Fibroblast of skin of right quadriceps (primary cell): ENCODE measurements at regions not wholly inside any gene's neighbourhood (a gene's known extent, or its start where the extent isn't known, plus 50 kb on each side); places are given as distances from the start of the nearest gene placed in this dataset.

Source experiments
- DNase-seq: peaks from one replicate; pipeline ENCODE4 v3.0.0-alpha.2; 2013

DNA sequence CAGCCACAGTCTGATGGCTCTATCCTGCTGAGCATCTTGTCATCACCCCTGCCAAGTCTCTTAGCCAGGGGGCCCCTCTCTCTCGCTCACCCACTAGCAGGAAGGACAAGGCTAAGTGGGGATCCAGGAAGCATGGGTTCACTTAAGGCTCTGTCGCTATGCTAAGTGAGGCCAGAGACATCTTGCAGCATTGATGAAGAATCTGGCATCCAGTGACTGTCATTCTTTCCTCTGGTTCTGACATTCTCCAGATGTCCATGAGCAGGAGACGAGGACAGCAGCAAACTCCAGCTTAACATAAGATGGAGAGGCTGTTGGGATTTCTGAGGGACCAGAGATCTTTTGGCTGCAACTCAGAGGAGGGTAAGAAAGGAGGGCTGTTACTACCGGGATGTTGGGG lies 230.2 kb downstream of the TSHZ3 start:
- DNase-seq, result peak; percentile 65

DNA sequence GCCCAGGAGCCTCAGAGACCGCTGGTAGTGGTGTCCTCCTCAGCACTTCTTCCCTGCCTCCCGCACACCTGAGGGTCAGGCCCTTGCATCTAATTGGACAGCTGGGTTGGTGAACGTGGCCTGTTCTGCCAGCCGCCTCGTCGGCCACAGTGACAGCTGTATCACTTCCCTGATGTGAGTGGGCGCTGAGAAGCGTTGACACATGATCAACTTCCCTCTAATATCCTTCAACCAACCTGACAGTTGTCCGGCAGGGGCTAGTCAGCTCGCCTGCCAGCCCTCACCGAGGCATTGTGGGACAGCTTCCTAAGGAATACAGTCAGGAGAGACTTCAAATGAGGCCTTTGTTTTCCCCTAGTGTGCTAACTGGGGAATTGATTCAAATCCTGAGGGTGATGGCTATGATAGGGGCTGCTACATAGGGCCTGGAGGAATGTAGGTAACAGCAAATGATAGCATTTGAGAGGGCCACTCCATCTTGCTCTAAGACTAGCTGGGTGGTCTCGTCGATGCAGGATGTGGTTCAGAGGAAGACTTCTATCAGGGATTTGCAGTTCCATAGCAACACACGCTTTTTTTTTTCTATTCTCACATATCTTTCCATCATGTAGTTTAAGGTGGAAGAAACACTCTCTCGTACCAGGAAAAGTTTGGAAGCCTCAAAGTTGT lies 230.8 kb downstream of the TSHZ3 start:
- no peak for DNase-seq

DNA sequence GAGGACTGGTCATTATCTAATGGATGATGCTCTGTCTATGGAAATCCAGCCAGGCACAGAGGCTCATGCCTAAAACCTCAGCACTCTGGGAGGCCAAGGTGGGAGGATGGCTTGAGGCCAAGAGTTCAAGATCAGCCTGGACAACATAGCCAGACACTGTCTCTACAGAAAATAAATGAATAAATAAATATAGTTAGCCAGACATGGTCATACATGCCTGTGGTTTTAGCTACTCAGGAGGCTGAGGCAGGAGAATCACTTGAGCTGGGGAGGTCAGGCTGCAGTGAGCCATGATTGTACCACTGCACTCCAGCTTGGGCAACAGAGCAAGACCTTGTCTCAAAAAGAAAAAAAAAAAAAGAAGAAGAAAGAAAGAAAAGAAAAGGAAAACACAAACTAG lies 234.7 kb downstream of the TSHZ3 start:
- no peak for DNase-seq

DNA sequence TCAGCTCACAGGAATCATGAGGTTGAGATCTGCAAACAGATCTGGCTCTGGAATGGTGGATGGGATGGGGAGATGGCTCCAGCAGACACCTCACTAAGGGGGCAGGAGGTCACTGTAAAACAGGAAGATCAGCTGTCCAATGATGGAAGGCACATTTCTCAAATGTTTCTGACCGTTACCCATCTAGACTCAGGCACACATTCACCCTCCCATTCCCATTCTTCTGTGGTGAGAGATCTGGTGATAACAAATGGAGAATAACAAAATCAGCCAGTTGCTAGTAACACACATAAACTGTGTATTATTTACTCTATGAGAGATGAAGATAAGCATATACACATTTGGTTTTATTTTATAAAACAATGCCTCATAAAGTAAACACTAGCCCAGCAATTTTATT lies 235.9 kb downstream of the TSHZ3 start:
- DNase-seq, result peak; percentile 73

DNA sequence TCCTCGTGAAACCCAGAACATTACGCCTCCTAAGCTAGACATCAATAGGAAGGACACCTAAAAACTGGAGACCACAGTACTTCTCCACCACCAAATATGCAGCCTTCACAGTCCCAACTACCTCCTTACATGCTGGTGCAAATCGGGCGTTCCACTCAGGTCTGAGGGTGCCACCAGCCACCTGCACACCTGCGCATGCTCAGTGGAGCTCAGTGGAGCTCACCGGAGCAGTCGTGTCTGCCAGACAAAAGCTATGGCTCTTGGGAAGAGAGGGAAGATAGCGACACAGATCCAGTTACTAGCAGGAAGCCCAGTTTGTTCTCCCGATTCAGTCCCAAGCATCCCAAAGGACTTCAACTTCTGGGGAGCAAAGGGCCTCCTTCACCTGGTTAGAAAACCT lies 237.1 kb downstream of the TSHZ3 start:
- no peak for DNase-seq

DNA sequence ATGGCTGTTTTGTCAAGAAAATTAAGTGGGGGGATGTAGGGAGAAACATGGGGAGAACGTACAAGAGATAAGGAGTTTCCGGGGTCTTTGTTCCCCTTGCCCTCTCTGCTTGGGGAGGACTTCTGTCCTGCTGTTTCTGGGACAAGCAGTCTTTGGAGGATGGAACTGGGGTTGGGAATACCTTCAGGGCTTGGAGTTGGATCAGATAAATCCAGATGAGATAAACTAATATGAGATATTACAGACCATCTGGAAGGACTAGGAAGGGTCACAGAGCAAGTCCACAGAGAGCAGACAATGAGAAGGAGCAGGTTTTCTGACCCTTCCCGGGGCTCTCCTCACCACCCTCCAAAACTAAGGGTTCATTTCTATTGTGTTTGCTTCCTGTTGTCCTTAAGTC lies 237.5 kb downstream of the TSHZ3 start:
- DNase-seq, result no peak

DNA sequence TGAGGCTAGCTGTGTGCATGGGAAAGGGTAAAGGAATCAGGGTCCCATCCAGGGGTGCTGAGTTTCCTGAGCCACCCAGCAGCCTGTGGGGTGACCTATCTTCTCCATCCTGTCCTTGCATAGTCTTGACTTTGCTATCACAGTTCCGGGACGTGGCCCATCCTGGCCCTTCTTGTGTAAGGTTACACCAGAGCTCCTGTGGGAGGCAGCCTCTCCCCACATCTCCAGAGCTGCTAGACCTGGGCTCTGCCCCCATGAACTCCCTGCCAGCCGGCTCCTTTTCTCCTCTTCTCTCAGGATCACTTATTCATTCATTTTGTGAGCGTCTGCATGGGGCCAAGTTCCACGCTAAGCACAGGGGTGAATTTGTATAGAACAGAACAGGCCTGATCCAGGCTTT lies 238.9 kb downstream of the TSHZ3 start:
- DNase-seq, result peak; percentile 31

DNA sequence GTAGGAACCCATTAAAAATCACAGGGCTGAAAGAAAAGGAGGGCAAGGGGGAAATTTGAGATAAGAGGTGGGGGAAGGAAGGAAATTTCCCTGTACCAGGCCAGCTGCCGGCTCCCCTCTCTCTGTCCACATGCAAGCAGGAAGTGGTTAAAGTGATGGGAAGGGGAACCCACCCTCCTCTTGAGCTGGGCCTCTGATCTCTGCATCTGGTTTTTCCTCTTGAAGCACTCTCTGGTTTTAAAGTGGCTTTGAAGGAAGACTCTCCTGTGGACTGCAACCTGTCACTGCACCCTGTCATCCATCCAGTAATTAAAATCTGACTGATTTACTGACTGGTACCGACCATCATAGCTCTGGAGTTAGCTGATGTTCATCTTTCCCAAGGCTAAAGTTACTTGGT lies 239.6 kb downstream of the TSHZ3 start:
- DNase-seq, result no peak

DNA sequence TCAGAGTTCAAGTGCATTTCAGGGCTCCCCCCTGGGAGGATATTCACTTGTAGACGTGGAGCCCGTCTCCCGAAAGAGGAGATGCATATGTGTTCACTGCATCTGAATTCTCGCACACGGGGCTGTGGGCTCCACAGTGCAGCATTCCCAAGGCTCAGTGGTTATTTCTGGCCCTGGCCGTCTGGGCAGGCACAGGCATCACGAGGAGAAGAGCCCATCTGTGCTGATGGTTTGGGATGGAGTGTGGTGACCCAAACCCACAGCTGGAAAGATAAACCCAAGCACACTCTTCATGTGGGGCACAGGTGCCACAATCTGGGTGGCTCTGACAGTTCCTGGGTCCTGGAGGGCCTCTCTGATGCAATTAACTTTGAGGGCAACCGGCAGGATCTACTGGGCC lies 242.1 kb downstream of the TSHZ3 start:
- DNase-seq, result no peak

DNA sequence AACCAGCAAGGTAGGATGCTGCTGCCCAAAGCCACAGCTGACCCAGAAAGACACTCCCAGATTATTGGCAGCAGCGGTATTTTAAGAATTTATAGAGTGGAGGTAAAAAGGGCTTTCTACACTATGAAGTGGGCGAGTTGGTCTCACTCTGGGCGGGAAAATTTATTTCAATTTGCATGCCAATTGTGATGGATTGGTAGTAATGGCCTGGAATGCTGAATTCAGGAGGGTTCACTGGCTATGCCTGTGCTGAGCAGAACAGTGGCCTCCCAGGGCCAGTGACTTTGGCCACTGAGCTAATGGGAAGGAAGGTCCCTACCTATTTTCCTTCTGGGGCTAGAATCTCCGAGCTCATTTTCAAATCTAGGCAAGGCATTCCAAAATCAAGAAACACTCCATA lies 243.5 kb downstream of the TSHZ3 start:
- DNase-seq, result no peak

DNA sequence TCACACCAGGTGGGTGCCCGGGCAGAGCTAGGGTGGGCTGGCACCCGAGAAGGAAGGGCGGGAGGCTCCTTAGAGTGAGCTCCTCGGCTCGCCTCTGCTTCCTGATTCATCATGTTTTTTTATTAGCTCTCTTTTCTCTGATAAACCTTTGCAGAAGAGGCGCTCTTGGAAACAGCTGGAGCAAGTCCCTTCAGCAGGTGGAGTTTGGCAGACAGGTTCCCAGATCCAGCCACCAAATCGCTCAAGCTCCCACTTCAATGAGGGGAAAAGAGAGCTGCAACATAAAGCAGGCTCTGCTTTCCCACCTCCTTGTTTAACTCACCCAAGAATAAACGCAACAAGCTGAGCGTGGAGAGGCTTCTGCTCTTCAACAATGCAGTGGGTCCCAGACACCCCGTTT lies 244.8 kb downstream of the TSHZ3 start:
- DNase-seq, result no peak

DNA sequence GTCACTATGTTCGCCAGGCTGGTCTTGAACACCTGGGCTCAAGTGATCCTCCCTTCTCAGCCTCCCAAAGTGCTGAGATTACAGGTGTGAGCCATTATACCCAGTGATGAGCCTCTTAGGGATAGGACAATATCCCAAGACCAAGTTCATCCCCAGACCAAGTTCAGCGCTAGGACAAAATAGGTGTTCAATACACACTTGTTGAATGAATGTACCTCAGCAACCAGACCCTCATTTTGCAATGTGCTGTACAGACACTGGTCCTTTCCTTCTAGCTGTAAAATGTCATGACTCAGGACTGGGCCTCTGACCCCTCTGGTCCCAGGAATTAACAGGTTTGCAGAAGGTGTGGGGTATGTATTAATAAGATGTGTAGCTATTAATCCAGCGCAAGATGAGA lies 246.0 kb downstream of the TSHZ3 start:
- DNase-seq, result no peak

DNA sequence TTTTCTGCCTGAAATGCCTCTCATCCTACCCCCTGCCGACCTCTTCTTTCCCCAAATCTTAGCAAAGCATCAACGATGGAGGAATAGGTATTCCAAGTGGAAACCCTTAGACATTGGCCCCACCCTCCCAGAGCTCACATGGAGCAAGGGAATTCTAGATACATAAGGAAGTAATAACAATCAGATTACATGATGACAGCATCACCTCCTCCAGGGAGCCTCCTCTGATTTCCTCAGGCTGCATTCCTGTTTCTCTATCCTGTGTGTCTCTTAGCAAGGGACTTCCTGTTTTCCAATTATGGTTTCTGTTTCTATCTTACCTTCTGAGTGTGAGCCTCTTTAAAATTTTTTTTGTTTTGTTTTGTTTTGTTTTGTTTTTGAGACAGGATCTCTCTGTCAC lies 246.6 kb downstream of the TSHZ3 start:
- no peak for DNase-seq

DNA sequence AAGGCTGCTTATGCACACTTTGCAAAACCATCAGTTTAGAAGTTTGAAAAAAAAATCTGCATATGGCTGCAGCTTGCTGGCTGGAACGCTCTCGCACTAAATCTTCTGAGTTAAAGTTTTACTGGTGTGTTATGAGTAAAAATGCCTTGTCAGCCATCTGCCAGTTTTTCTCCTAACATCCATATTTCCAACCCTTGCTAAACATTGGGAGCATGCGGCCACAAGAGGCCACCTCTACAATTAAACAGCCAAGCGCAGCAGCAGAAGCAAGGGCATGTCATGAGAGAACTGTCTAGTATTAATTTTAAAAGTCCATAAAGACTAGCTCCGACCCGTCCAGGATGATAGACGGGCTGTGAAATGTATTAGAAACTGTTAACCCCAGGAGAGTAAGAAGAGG lies 248.3 kb downstream of the TSHZ3 start:
- DNase-seq, result peak; percentile 45

DNA sequence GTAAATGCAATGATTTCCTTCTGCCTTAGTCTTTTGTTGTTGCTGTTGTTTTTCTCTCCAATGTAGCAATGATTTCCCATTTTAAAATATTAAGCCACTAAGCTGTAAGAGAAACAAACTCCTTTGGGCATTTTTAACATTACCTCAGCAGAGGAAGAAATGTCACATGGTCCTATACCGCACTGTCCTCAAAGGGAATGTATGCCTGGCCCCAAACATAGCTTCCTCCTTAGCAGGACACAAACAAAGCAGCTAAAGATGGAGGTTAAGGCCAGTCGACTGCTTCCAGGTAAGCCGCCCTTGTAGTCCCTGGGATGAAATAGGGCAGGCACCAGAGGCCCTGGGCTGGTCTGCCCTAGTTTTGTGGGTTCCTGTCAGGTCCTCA lies 249.0 kb downstream of the TSHZ3 start:
- DNase-seq, result no peak

DNA sequence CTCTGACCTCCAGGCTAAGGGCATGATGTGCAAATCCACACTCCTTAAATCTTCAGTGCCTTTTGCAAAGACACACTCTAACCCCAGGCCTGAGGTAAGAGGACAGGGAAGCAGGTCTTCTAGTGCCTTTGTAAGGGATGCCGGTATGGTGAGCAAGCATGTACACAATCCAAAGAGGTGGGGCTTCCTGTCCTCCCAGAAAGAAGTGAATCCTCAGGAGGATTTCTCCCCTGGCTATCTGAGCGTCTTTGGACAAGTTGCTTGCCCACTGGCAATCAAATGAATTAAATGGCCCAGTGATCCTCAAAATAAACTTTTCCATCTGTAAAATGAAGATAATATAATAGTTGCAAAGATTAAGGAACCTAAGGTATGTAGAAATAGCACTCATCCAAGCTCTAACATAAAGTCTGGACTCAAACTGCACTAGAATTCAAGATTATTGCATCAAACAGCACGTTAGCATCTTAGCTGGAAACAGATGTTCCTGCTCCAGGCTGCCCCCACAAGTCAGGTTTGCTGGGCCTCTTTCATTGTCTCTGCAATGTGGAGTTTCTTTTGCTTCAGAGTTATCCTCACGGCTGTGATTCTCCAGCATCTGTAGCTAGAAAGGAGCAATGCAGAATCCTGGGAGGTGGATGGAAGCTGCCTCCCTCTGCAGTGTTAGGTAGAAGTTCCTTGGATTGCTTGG lies 249.6 kb downstream of the TSHZ3 start:
- DNase-seq, result peak; percentile 58

DNA sequence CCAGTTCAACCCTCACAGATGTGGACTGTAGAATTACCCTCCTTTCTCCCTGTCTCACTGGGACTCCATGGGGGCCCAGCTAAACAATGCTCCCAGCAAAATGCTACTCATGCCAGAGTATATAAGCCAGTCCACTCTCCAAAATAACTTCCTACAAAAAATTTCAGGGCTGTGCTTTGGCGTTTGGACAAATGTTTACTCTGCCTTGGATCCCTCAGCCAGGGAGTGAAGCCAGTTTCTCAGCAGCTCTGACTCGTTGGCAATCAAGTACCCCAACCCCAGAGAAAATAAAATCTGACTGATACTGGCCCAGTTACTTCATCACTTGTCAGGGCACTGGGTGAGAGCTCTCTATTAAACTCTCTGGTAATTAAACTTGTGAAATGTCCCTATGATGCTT lies 250.4 kb downstream of the TSHZ3 start:
- no peak for DNase-seq

DNA sequence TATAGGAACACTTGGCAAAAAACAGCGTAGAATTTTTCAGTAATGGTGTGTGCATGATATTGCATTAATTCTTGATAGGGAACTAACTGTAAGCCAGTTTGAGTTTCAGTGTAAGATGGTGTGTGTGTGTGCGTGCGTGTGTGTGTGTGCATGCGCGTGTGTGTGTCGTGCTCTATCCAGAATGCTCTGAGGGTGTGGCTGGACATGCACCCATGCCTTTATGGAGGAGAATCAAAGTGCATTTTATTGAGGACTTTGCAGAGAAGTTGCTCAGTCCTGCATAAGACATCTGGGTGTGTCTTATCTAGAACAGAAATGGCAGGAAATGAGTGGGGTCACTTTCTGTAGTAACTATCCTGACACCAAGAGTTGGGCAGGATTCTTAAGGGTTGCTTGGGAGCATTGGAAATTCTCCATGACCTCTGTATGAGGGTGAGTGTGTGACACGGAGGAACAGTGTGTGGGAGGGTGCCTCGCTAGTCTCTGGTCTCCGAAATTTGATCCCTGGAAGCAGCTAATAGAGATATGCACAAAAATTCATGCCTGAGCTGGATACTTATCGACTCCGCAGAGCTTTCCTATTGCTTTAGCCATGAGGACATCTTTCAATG lies 252.2 kb downstream of the TSHZ3 start:
- DNase-seq, result no peak

DNA sequence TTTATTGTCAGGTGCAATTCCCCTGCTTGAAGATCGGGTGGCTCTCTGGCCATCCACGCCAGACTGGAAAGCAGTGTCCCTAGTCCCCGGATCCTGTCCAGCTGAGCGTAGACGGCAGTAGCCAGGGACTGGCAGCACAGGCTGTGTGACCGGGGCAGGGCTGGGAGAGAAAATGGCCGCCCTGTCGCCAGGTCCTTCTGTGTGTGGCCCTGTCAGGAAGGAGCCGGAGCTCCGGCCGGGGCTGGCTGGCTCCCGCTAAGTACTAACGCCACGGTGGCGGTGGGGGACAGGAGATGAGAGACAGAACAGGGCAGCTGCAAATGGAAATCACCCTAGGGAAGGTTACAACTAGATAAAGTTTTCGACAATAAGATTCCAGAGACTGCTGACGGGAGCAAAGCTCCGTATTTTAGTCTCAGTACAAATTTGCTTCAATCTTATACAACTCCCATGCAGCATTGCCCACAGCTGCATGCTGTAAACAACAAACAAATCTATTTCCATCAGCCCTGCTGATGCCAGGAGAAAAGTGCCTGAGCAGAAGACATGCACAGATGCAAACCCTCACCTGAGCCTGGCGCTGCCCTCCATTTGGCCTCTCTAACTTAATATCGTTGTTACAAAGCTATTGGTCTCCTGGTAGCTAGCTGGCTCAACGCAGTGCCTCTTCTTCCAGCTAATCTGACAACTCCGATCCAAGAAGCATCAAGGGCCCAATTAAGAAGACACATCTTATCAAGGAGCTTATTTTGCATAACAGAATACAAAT lies 253.0 kb downstream of the TSHZ3 start:
- DNase-seq, result no peak

DNA sequence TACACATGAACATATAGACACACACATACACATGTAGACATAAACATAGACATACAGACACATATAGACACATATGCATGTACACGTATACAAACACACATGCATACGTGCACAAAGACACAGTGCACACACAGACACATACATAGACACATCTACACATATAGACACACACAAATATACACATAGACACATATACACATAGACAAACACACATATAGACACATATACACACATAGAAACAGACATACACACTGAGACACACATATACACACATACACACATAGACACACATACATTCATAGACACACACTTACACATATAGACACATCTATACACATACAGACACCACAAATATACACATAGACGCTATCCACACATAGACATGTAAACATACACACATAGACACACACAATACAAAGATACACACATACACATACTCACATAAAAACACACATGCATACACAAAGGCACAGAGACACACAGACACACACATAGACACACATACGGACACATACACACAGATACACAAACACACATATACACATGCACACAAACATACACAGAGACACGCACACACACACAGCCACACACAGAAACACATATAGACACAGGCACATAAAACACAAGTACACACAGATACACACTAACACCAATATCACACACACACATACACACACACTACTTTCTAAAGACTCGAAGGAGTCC lies 254.0 kb downstream of the TSHZ3 start:
- DNase-seq, result no peak

DNA sequence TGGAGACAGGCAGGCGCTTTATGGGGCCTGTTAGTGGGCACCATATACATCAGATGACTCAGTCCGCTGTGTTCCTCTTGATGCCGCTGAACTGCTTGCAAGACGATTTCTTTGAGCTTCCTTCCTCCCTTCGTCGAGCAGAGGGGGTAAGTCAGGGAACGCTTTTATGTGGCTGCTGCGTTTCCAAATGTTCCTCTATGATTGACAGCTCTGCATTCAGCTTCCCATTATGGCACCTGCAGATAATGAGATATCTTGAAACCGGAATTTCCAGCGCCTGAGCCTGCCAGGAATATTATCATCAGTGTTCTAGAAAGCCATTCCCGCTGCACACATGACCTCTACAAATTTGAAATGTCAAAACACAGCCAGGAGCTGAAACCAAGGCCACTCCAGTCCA lies 257.0 kb downstream of the TSHZ3 start:
- DNase-seq, result no peak

DNA sequence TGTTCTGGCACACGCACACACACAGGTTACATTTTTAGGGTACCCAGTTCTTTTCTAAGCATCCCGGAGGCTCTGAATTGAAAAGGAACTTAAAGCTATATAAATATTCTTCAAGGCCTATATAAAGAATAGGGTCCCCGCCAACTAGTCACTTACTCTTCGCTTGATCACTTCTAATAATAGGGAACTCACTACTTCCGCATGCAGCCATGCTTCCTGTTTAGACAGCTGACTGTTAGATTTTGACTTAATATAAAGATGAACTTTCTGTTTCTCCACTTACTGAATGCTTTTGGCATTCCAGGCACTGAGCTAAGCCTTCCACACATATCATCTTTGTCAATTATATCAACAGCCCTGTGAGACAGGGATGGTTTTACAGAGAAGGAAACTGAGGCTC lies 259.6 kb downstream of the TSHZ3 start:
- DNase-seq, result no peak

DNA sequence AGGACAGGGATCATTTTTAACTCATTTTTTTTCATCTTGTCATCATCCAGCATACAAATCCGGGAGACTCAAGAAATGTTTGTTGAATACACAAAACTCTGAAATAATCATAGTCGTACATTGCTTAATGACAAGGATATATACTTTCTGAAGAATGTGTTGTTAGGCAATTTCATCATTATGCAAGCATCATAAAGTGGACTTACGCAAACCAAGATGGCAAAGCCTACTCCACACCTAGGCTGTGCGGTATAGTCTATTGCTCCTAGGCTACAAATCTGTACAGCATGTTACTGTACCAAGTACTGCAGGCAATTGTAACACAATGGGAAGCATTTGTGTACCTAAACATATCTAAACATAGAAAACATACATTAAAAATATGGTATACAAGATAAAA lies 264.1 kb downstream of the TSHZ3 start:
- no peak for DNase-seq
